Breast epithelium (tissue), 3 donors: ENCODE measurements at regions not wholly inside any gene's neighbourhood (a gene's known extent, or its start where the extent isn't known, plus 50 kb on each side); places are given as distances from the start of the nearest gene placed in this dataset.

Experiments used
- CTCF ChIP-seq, 3 donors: fragments of 450-650 bp; IDR thresholded peaks; one replicate each; pipeline ENCODE4 v1.5.1; 2016 to 2017; ENCODE audit warnings: antibody characterized with exemption in 3 of 3, mild to moderate bottlenecking in 3 of 3, moderate library complexity in 3 of 3
- POLR2A ChIP-seq: fragments of 450-650 bp; IDR thresholded peaks from one replicate; pipeline ENCODE4 v1.6.1; 2016; ENCODE audit warnings: antibody characterized with exemption, mild to moderate bottlenecking, moderate library complexity
- POLR2AphosphoS5 ChIP-seq, 3 donors: sonication (generic); formaldehyde crosslinking; IDR thresholded peaks; one replicate each; pipeline ENCODE4 v1.6.1; 2017; ENCODE audit warnings: antibody characterized with exemption in 3 of 3

DNA sequence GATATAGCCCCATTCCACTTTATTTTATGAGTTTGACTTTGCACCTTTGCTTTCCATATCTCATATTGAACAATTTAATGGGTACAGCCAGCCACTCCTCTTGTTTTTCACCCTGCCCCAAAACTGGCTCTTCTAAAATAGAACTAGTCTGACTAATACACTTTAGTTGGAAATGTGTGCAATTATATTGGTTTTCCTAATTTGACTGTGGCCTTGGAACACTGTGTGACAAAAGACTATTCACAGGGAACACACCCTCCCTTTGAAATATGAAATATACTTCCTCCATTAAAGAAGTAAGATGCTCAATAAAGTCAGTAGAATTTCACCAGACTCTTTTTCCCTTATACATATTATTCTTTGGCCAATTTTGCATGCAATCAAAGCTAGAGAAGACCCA is 218.6 kb upstream of the DCN start:
- TF ChIP-seq CTCF (IDR thresholded peaks at IDR 0.05): no peak
- TF ChIP-seq POLR2AphosphoS5 (IDR thresholded peaks at IDR 0.05): no peak
- no peak for TF ChIP-seq POLR2A
